Inflammatory macrophage (primary cell): ENCODE measurements at regions not wholly inside any gene's neighbourhood (a gene's known extent, or its start where the extent isn't known, plus 50 kb on each side); places are given as distances from the start of the nearest gene placed in this dataset.
A peak's percentile ranks its signal among the peaks of the same experiment; 100 is the strongest.

Experiments used
- DNase-seq, 2 donors: peaks; one replicate each; pipeline ENCODE4 v3.0.0-alpha.2; 2020 to 2022

- DNase-seq = no peak
These were observed 78.4 kb upstream of the MED9 start for GRCh38 chr17:17398188-17398942.

- DNase-seq = no peak
These were observed 77.6 kb upstream of the MED9 start for GRCh38 chr17:17398943-17399926.

GRCh38 chr17:17400070-17400469 is 76.7 kb upstream of the MED9 start:
- DNase-seq = no peak

GRCh38 chr17:17400566-17401184 is 76.1 kb upstream of the MED9 start:
- no peak for DNase-seq

GRCh38 chr17:17401271-17401781 is 75.5 kb upstream of the MED9 start:
- DNase-seq = peak; percentile 12 to 36

GRCh38 chr17:17402558-17402957 is 74.2 kb upstream of the MED9 start:
- no peak for DNase-seq

- no peak for DNase-seq
These were observed 73.7 kb upstream of the MED9 start for GRCh38 chr17:17403065-17403464.

GRCh38 chr17:17403899-17404576 is 72.8 kb upstream of the MED9 start:
- DNase-seq = peak in 1 of 2 donors; percentile 21

GRCh38 chr17:17405673-17406072 is 71.1 kb upstream of the MED9 start:
- DNase-seq = no peak

- no peak for DNase-seq
These were observed 70.6 kb upstream of the MED9 start for GRCh38 chr17:17406225-17406624.

GRCh38 chr17:17408236-17408794 is 68.5 kb upstream of the MED9 start:
- peak; percentile 51 to 70 for DNase-seq

GRCh38 chr17:17410357-17410756 is 66.4 kb upstream of the MED9 start:
- no peak for DNase-seq

GRCh38 chr17:17411692-17412091 is 65.1 kb upstream of the MED9 start:
- no peak for DNase-seq

- no peak for DNase-seq
These were observed 64.5 kb upstream of the MED9 start for GRCh38 chr17:17412326-17412725.

- DNase-seq = no peak
These were observed 63.5 kb upstream of the MED9 start for GRCh38 chr17:17413215-17413792.

GRCh38 chr17:17413821-17414220 is 63.0 kb upstream of the MED9 start:
- no peak for DNase-seq

- DNase-seq = no peak
These were observed 62.4 kb upstream of the MED9 start for GRCh38 chr17:17414341-17414805.

- DNase-seq = no peak
These were observed 61.8 kb upstream of the MED9 start for GRCh38 chr17:17415006-17415405.

- DNase-seq = peak; percentile 76 to 78
These were observed 60.8 kb upstream of the MED9 start for GRCh38 chr17:17416007-17416399.

- peak in 1 of 2 donors; percentile 16 for DNase-seq
These were observed 60.1 kb upstream of the MED9 start for GRCh38 chr17:17416400-17417360.
